ENCODE measurements at regions not wholly inside any gene's neighbourhood (a gene's known extent, or its start where the extent isn't known, plus 50 kb on each side); places are given as distances from the start of the nearest gene placed in this dataset.

GRCh38 chr4:186981161-186981560 lies 257.5 kb upstream of the FAT1 start:
- ATAC-seq, result no peak
- intact Hi-C loops (cut with micrococcal nuclease), result no loop called here
- Histone ChIP-seq H3K27ac (ENCODE audit: low read length) (no peak overlapping the region), H3K4me3 (ENCODE audit: low read length) (no peak overlapping the region), H3K27me3 (ENCODE audit: control insufficient read depth, insufficient read depth, low read length) (no peaks in the 10 kb centered on the region), H3K36me3 (ENCODE audit: control insufficient read depth, insufficient read depth, low read length) (no peaks in the 10 kb centered on the region), H3K9me3 (ENCODE audit: control insufficient read depth, insufficient read depth, low read length) (peaks cover 7% of the 10 kb centered on the region), H3K4me1 (ENCODE audit: control insufficient read depth, insufficient read depth, low read length) (no peaks in the 10 kb centered on the region)
- no peak overlapping the region for H3K4me3 Mint-ChIP-seq
- peaks cover 4 to 7% of the 10 kb centered on the region in 2 donors for H3K9me3 Mint-ChIP-seq
- DNase-seq, result no peak
- no peaks in the 10 kb centered on the region for H3K27me3 Mint-ChIP-seq (ENCODE audit: low read depth in 2 of 2)
- no peak for TF ChIP-seq CTCF (IDR thresholded peaks at IDR 0.05)
- no peaks in the 10 kb centered on the region for H3K4me1 Mint-ChIP-seq
- H3K36me3 Mint-ChIP-seq, result no peaks in the 10 kb centered on the region
- 83% methylated on average over 1 of the region's 2 CpGs for WGBS (ENCODE audit: insufficient coverage)
- H3K27ac Mint-ChIP-seq, result no peak overlapping the region

- Histone ChIP-seq H3K4me1 (ENCODE audit: control insufficient read depth, insufficient read depth, low read length) (no peaks in the 10 kb centered on the region), H3K27ac (ENCODE audit: low read length) (no peak overlapping the region), H3K9me3 (ENCODE audit: control insufficient read depth, insufficient read depth, low read length) (peaks cover 7% of the 10 kb centered on the region), H3K4me3 (ENCODE audit: low read length) (no peak overlapping the region), H3K36me3 (ENCODE audit: control insufficient read depth, insufficient read depth, low read length) (no peaks in the 10 kb centered on the region), H3K27me3 (ENCODE audit: control insufficient read depth, insufficient read depth, low read length) (no peaks in the 10 kb centered on the region)
- Mint-ChIP-seq H3K27ac (no peak overlapping the region), H3K36me3 (no peaks in the 10 kb centered on the region), H3K4me3 (no peak overlapping the region), H3K9me3 (peaks cover 9 to 11% of the 10 kb centered on the region in 2 donors), H3K27me3 (ENCODE audit: low read depth in 2 of 2) (no peaks in the 10 kb centered on the region), H3K4me1 (no peaks in the 10 kb centered on the region)
- 71% methylated on average over 7 of the region's 7 CpGs for WGBS (ENCODE audit: insufficient coverage)
- intact Hi-C loops (cut with micrococcal nuclease), result no loop called here
- no peak for TF ChIP-seq CTCF (IDR thresholded peaks at IDR 0.05)
- DNase-seq (no peak), ATAC-seq (no peak)
These were observed 258.5 kb upstream of the FAT1 start for GRCh38 chr4:186982160-186982559.

DNA sequence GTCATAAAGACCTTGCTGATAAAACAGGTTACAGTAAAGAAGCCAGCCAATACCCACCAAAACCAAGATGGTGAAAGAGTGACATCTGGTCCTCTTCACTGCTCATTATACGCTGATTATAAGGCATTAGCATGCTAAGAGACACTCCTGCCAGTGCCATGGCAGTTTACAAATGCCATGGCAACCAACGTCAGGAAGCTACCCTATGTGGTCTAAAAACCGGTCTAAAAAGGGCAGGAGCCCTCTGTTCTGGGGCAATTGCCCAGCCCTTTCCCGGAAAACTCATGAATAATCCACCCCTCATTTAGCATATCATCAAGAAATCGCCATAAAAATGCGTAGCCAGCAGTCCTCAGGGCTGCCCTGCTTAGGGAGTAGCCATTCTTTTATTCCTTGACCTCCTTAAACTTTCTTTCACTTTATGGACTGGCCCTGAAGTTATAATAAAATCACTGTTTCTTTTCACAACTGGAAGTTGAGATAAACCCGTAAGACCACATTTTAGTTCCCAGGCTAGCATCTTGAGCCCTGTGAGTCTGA lies 260.5 kb upstream of the FAT1 start:
- ATAC-seq (no peak), DNase-seq (no peak)
- Histone ChIP-seq H3K27ac (ENCODE audit: low read length) (no peak overlapping the region), H3K4me3 (ENCODE audit: low read length) (no peak overlapping the region), H3K36me3 (ENCODE audit: control insufficient read depth, insufficient read depth, low read length) (no peaks in the 10 kb centered on the region), H3K27me3 (ENCODE audit: control insufficient read depth, insufficient read depth, low read length) (no peaks in the 10 kb centered on the region), H3K9me3 (ENCODE audit: control insufficient read depth, insufficient read depth, low read length) (peaks cover 11% of the 10 kb centered on the region), H3K4me1 (ENCODE audit: control insufficient read depth, insufficient read depth, low read length) (no peaks in the 10 kb centered on the region)
- no peak overlapping the region for H3K27ac Mint-ChIP-seq
- intact Hi-C loops (cut with micrococcal nuclease), result no loop called here
- H3K9me3 Mint-ChIP-seq, result peaks cover 13 to 19% of the 10 kb centered on the region in 2 donors
- no peak overlapping the region for H3K4me3 Mint-ChIP-seq
- 75% methylated on average over 7 of the region's 7 CpGs for WGBS (ENCODE audit: insufficient coverage)
- H3K4me1 Mint-ChIP-seq, result no peaks in the 10 kb centered on the region
- H3K27me3 Mint-ChIP-seq (ENCODE audit: low read depth in 2 of 2), result no peaks in the 10 kb centered on the region
- TF ChIP-seq CTCF (IDR thresholded peaks at IDR 0.05), result no peak
- H3K36me3 Mint-ChIP-seq, result no peaks in the 10 kb centered on the region

- DNase-seq (no peak), ATAC-seq (no peak)
- Mint-ChIP-seq H3K27me3 (ENCODE audit: low read depth in 2 of 2) (no peaks in the 10 kb centered on the region), H3K36me3 (peaks cover 6% of the 10 kb centered on the region), H3K4me3 (no peak overlapping the region), H3K4me1 (no peaks in the 10 kb centered on the region), H3K27ac (no peak overlapping the region), H3K9me3 (peaks cover 8 to 18% of the 10 kb centered on the region in 2 donors)
- TF ChIP-seq CTCF (IDR thresholded peaks at IDR 0.05), result no peak
- intact Hi-C loops (cut with micrococcal nuclease), result no loop called here
- no peak overlapping the region for H3K27ac ChIP-seq (ENCODE audit: low read length)
- no peaks in the 10 kb centered on the region for H3K4me1 ChIP-seq (ENCODE audit: control insufficient read depth, insufficient read depth, low read length)
- no peaks in the 10 kb centered on the region for H3K9me3 ChIP-seq (ENCODE audit: control insufficient read depth, insufficient read depth, low read length)
- H3K4me3 ChIP-seq (ENCODE audit: low read length), result no peak overlapping the region
- H3K27me3 ChIP-seq (ENCODE audit: control insufficient read depth, insufficient read depth, low read length), result no peaks in the 10 kb centered on the region
- WGBS (ENCODE audit: insufficient coverage), result 83% methylated on average over 1 of the region's 3 CpGs
- H3K36me3 ChIP-seq (ENCODE audit: control insufficient read depth, insufficient read depth, low read length), result no peaks in the 10 kb centered on the region
These were observed 276.0 kb upstream of the FAT1 start for GRCh38 chr4:186999686-187000085.
